ENCODE measurements at regions not wholly inside any gene's neighbourhood (a gene's known extent, or its start where the extent isn't known, plus 50 kb on each side); places are given as distances from the start of the nearest gene placed in this dataset.

GRCh38 chr15:38724827-38725226, 160.2 kb upstream of the RASGRP1 start:
- CTCF ChIA-PET (ENCODE audit: low intra/inter-chr PET ratio, low total read pairs) = no interaction called here

DNA sequence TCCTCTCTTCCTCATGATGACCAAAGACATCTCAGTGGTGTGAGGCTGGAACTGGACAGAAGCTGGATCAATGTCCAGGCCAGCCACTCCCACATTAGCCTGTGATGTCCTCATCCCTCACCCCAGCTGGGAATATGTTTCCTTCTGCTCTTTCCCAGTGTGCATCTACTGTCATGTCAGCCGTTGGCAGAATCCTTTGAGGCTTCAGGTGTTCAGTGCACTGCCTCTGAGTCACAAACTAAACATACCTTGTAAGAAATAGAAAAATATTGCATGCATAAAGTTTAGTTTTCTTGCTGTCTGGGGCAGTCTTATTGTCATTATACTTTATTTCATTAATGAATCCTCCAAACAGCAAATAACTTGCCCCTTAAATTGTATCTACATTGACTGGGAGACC, 161.6 kb upstream of the RASGRP1 start:
- DNase-seq (ENCODE audit: low spot score) (no peak), ATAC-seq (no peak), FAIRE-seq (no peak)
- Histone ChIP-seq H3K36me3 (replicated peaks in 1 of 2; ENCODE audit: control insufficient read depth in 1 of 2, insufficient read depth in 2 of 2, low read length in 2 of 2) (no peaks in the 10 kb centered on the region), H3K4me2 (ENCODE audit: low read depth, low read length) (no peak overlapping the region), H4K20me1 (ENCODE audit: insufficient read depth, low read length) (no peaks in the 10 kb centered on the region), H3K9ac (ENCODE audit: insufficient read depth, low read depth, low read length) (no peak overlapping the region), H3K9me3 (ENCODE audit: low read length) (no peaks in the 10 kb centered on the region), H3K27ac (ENCODE audit: extremely low read length, insufficient read depth, low read length) (no peak overlapping the region), H2AFZ (ENCODE audit: low read length) (no peak overlapping the region), H3K27me3 (ENCODE audit: control insufficient read depth in 1 of 2, insufficient read depth in 2 of 2, low read length in 2 of 2) (0 out of 5 replicates have a peak, but pooled peaks cover 0 to 4% of the 10 kb centered on the region in 2 experiments), H3K4me3 (replicated peaks in 1 of 3; ENCODE audit: insufficient read depth in 1 of 3, low read depth in 2 of 3, low read length in 3 of 3) (no peak overlapping the region), H3K79me2 (ENCODE audit: insufficient read depth, low read length) (no peaks in the 10 kb centered on the region), H3K4me1 (ENCODE audit: insufficient read depth, low read length) (no peaks in the 10 kb centered on the region)
- in situ Hi-C loops (cut with HindIII; ENCODE audit: extremely low pct_ligation_motif_present, low pct_unique_long_range_greater_than_20kb) = no loop called here
- ChIA-PET CTCF (ENCODE audit: low intra/inter-chr PET ratio, low total read pairs) (no interaction called here), POLR2A (no interaction called here)
- no TSS peak for BruUV-seq (replicated peaks)
- no peak for TF ChIP-seq ZNF678 (CRISPR knock-in tag; IDR thresholded peaks at IDR 0.05)
- TF ChIP-seq MZF1 (CRISPR knock-in tag; IDR thresholded peaks at IDR 0.05; ENCODE audit: borderline replicate concordance) = no peak
- TF ChIP-seq ZFAT (CRISPR knock-in tag; conservative IDR thresholded peaks at IDR 0.05) = no peak
- no peak for TF ChIP-seq PRMT3 (CRISPR knock-in tag; IDR thresholded peaks at IDR 0.05; ENCODE audit: borderline replicate concordance, low read depth)
- TF ChIP-seq RERE (CRISPR knock-in tag; IDR thresholded peaks at IDR 0.05; ENCODE audit: low read depth) = no peak
- TF ChIP-seq, protein P1, sequence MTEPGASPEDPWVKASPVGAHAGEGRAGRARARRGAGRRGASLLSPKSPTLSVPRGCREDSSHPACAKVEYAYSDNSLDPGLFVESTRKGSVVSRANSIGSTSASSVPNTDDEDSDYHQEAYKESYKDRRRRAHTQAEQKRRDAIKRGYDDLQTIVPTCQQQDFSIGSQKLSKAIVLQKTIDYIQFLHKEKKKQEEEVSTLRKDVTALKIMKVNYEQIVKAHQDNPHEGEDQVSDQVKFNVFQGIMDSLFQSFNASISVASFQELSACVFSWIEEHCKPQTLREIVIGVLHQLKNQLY (CRISPR knock-in tag; IDR thresholded peaks at IDR 0.05) = no peak
- no peak for TF ChIP-seq ZNF816 (CRISPR knock-in tag; IDR thresholded peaks at IDR 0.05; ENCODE audit: borderline replicate concordance)
- TF ChIP-seq ZNF317 (CRISPR knock-in tag; IDR thresholded peaks at IDR 0.05) = no peak
- TF ChIP-seq BATF2 (CRISPR knock-in tag; IDR thresholded peaks at IDR 0.05) = no peak
- intact Hi-C loops (cut with micrococcal nuclease; ENCODE audit: unreplicated experiment) = no loop called here
- 0% methylated on average over 1 of the region's 1 CpG for whole genome bisulfite sequencing (ENCODE audit: low lambda C conversion rate)

More at GRCh38 chr15:38724827-38725226, 160.2 kb upstream of the RASGRP1 start:
- no peak overlapping the region for H2AFZ ChIP-seq (ENCODE audit: low read length)
- intact Hi-C loops (cut with micrococcal nuclease; ENCODE audit: unreplicated experiment) (no loop called here), in situ Hi-C loops (cut with HindIII; ENCODE audit: extremely low pct_ligation_motif_present, low pct_unique_long_range_greater_than_20kb) (no loop called here)
- no peaks in the 10 kb centered on the region for H3K4me1 ChIP-seq (ENCODE audit: insufficient read depth, low read length)
- no peaks in the 10 kb centered on the region for H4K20me1 ChIP-seq (ENCODE audit: insufficient read depth, low read length)
- no peak for DNase-seq (ENCODE audit: low spot score)
- 0 out of 5 replicates have a peak, but pooled peaks cover 0 to 4% of the 10 kb centered on the region in 2 experiments for H3K27me3 ChIP-seq (ENCODE audit: control insufficient read depth in 1 of 2, insufficient read depth in 2 of 2, low read length in 2 of 2)
- no peak overlapping the region for H3K9ac ChIP-seq (ENCODE audit: insufficient read depth, low read depth, low read length)
- H3K4me2 ChIP-seq (ENCODE audit: low read depth, low read length) = no peak overlapping the region
- no peak overlapping the region for H3K4me3 ChIP-seq (replicated peaks in 1 of 3; ENCODE audit: insufficient read depth in 1 of 3, low read depth in 2 of 3, low read length in 3 of 3)
- TF ChIP-seq MIER2 (CRISPR knock-in tag; IDR thresholded peaks at IDR 0.05) (no peak), ZNF780A (CRISPR knock-in tag; IDR thresholded peaks at IDR 0.05) (no peak), NR2F6 (IDR thresholded peaks at IDR 0.05) (peak; percentile 12; the same call in 1 of the 2 replicates), NR2F6 (CRISPR knock-in tag; IDR thresholded peaks at IDR 0.05) (no peak), GATAD2A (CRISPR knock-in tag; IDR thresholded peaks at IDR 0.05) (no peak)
- no peak for FAIRE-seq
- H3K79me2 ChIP-seq (ENCODE audit: insufficient read depth, low read length) = no peaks in the 10 kb centered on the region
- no peaks in the 10 kb centered on the region for H3K36me3 ChIP-seq (replicated peaks in 1 of 2; ENCODE audit: control insufficient read depth in 1 of 2, insufficient read depth in 2 of 2, low read length in 2 of 2)
- BruUV-seq (replicated peaks) = no TSS peak
- WGBS (ENCODE audit: low lambda C conversion rate) = 25% methylated on average over 5 of the region's 5 CpGs
- H3K27ac ChIP-seq (ENCODE audit: extremely low read length, insufficient read depth, low read length) = no peak overlapping the region
- POLR2A ChIA-PET = no interaction called here
- ATAC-seq = no peak
- no peaks in the 10 kb centered on the region for H3K9me3 ChIP-seq (ENCODE audit: low read length)
